ENCODE measurements at regions not wholly inside any gene's neighbourhood (a gene's known extent, or its start where the extent isn't known, plus 50 kb on each side); places are given as distances from the start of the nearest gene placed in this dataset.
A peak's percentile ranks its signal among the peaks of the same experiment; 100 is the strongest.

DNA sequence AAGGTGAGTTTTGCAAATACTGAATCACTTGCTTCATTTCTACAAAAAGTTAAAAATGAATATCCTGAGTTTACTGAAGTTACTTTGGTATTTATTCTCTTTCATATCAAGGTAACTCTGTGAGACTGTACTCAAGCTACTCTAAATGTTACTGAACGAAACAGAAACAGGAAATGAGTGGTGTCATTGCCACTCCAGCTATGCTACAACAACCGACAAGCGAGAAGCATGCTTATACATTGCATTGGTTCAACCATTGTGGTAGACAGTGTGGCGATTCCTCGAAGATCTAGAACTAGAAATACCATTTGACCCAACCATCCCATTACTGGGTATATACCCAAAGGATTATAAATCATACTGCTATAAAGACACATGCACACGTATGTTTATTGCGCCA lies 313.2 kb upstream of the THBS1 start:
- no peak for DNase-seq (ENCODE audit: low spot score)

DNA sequence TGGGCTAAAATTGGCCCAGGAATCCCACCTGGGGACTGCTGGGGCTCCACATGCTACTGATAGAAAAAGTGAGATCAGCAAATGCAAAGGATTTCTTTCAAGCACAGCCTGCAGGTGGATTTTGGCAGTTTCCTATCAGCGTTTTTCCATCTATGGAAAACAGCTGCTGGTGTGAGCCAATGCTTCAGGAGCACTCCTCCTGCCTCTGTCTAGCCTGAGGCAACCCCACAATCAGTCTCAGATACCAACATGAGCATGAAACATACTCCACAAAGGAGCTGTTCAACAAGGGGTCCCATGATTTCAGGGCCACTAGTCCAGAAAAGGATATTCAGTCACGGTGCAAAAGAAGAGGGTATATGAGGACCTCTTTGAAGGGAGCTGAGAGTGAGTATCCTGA lies 311.5 kb upstream of the THBS1 start:
- no peak for DNase-seq (ENCODE audit: low spot score)

DNA sequence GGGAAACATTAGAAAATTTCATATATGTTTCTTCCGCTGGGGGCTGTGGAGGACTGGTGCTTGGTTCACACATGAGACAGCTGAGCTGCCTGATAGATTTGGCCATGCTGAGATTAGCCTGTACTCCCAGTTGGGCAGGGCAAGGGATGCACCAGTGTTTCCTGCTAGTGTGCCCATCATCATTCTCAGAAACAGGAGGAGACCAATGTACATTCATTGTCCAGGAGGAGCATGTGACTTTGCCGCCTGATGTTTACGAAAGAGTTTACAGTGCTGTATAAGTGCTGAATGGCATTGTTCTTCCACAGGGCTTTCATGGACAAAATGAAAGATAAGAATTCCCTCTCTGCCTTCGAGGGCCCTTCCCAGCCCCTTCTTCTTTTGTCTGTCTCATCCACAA lies 311.1 kb upstream of the THBS1 start:
- no peak for DNase-seq (ENCODE audit: low spot score)

DNA sequence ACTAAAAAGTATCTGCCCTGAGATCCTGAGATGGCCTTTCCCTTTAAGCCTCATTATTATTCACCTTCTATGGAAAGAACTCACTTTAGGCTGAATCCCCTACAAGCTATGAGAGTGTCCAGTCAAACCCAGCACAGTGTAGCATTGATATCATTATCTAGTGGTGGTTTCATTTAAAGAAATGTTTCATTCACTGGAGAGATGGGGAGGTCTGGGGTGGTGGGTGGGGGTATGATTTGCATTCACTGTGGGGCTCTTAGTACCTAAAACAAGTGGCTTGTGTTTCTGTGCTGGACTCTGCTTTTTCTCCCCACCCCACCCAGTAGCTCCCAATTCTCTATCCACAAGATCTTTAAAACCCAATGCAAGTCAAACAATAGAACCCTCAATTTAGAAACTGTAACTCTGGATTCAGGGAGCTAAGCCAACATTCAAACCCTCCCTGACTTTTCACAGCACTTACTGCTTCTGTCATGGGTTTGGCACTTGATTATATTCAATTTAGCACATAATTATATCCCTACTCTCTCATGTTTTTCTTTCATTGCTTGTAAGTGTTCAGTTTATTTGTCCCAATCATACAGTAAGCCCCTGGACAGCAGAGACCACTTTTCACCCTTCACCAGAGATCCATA lies 310.5 kb upstream of the THBS1 start:
- no peak for DNase-seq (ENCODE audit: low spot score)

DNA sequence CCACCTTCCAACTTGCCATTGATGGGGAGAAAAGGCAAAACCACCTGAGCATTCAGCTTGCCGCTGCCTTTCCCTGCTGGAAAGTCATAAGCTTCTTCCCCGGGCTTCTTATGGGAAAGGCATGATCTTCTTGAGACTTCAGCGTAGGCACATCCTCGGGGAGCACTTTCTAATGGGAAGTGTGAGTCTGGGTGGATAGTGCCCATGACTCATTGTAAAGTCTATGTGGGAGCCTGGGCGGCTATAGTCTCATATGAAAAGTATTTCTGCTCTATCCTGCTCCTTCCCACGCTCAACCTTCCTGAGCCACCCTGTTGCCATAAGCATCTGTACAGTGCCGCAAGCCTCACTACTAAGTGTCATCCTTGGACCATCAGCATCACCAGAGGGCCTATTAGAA lies 309.9 kb upstream of the THBS1 start:
- DNase-seq (ENCODE audit: low spot score): no peak

DNA sequence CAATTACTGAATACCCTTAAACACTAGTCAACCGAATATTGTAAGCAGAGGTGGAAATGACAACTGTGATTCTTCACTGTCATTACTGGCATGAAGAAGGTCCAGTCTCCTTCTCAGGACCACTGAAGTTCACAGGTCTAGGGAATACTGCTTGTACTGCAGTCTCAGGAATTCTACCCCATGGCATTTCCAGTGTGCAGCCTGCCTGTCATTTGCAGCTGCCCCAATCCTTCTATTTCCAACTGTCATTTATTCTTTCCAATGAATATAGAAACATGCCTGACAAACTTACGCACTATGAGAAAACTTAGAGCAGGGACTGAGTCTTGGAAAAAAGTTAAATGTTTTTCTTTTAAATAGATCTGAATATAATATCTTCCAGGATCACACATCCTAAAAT lies 308.0 kb upstream of the THBS1 start:
- DNase-seq (ENCODE audit: low spot score): no peak

DNA sequence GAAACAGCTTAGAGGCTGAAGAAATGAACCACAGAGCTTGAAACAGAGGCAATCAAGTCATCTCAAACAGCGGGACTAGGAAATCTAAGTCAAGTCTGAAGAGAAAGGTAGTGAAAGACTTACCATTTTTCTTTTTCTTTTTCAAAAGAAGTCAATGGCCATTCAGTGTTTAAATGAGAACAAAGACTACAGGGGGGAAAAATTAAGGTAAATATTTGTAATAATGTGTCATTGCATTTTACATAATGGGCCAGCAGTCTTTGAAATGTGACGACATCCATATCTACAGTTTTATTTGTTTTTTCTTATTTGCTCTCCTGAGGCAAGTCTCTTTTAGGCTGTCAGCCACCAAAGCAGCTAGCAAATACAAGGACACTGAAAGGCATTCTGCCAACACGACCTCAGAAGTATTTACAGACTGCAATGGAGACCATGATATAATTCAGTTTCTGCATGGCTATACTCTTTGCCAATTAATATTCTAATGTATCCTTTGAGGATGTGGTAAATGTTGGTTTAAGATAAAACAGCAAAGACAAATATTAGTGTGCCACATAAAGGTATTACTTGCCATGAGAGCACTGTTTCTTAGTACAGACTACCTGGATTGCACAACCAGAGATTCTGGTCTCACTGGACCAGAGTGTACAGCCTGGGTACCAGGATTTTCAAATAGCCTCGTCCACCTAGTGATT lies 307.0 kb upstream of the THBS1 start:
- DNase-seq (ENCODE audit: low spot score): peak; percentile 94

DNA sequence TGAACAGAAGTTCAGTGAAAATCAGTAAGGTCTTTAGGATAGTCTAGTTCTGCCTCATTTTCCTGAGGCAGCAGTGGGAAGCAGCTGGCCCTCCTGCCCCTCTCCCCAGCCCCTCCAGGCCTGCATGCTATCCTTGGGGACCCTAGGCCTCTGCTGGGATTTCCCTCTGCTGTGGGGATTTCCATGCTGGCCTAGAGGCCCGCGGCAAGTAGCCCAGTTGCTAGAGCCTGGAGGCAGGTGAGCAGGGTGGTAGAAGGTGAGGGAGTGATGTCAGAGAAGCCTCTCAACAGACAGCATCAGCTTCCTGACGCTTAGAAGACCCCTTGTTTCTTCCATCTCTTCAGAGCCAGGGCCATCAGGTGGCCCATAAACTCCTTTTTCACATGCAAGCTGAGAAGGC lies 305.8 kb upstream of the THBS1 start:
- no peak for DNase-seq (ENCODE audit: low spot score)

DNA sequence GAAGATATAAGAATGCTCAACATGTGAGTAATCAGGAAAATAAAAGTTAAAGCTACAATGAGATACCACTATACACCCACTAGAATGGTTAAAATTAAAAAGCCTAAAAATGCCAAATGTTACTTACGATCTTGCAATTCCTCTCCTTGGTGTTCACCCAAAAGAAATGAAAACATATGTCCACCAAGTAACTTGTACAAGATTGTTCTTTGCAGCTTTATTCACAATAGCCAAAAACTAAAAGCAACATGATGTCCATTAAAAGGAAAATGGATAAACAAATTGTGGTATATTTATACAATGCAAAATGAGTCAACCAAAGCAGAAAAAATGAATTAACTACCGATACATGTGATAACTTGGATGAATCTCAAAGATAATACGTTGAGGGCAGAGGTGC lies 301.6 kb upstream of the THBS1 start:
- no peak for DNase-seq (ENCODE audit: low spot score)

DNA sequence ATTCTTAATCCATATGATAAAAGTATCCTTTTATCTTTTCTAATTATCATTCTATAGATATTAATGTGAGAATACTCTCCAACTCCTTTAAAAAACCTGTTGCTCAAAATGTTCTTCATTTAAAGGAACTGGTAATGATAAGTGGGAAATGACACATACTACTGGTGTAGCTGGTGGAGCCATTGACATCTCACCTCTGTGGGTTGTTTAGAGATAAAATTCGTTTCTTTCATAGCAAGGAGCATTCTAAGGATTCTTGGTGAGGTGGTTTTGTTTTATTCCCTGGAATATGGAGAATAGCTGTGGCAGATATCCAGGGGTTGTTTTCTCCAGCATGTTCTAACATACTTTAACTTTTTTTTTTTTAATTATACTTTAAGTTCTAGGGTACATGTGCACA lies 299.8 kb upstream of the THBS1 start:
- no peak for DNase-seq (ENCODE audit: low spot score)

DNA sequence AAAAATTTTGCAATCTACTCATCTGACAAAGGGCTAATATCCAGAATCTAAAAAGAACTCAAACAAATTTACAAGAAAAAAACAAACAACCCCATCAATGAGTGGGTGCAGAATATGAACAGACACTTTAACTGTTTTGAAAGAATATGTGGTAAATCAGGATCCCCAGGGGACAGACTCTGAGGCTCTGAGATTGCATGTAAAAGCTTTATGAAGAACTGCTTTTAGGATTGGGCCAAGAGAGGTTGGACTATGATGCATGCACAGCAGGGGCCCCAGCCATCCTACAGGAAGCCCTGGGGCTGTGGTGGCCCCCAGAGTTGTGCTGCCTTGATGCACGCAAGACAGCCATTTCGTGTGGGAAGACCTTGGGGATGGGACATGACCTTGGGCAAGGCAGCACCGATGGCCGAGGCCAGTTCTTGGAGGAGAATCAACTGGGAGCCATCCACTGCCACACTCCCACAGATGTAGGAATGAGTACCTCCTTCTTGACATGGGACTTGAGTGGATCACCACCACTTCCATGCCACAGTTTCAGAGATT lies 298.1 kb upstream of the THBS1 start:
- DNase-seq (ENCODE audit: low spot score): no peak

DNA sequence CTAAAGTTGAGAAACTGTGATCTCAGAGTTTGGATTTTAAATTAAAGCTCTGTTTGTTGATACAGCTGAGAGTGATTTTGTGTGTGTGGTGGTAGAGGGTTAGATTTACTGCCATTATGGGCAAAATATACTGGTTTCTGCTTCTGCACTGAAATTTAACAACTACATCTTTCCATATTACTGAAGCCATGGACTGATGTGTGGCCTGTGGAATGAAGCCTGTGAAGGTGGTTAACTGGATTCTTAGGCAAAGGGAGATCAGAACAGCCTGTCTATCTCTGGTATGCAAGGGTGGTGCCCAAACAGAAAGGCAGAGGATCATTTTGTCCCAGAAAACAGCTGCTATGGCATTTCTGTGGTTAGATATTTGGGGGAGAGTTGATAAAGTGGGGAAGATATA lies 297.3 kb upstream of the THBS1 start:
- DNase-seq (ENCODE audit: low spot score): no peak

DNA sequence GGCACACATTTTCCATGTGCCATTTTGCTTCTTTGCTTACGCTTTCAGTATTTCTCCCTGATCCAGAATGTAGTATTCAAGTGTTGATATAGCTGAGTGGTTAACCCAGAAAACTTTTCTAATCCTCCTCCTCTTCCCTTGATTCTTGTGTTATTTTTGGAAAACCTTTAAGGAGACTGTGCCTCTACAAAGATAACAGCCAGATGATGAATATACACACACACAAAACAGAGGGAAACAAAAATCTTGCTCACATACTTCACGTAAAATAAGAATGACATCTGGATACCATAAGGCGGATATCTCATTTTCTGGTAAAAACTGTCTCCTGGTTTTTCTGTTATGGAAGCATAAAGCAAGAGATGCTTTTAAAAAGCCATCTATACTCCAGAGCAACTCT lies 295.8 kb upstream of the THBS1 start:
- no peak for DNase-seq (ENCODE audit: low spot score)

DNA sequence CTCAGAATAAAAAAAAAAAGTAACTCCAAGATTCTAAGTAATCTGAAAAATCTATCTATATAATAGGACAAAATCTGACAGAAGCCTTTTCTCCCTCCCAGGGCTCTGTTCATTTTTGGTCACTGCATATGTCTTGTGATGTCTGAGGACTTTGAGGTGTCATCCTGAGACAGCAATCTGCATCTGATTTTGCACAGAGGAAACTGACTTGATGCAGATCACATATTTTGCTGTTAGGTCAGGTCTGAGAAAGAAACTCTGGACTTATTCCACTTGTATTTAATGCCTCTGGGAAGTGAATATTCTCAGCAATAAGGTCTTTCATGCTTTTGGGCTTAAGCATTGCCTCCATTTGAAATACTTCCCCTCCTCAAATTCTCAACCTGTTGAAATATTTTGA lies 295.2 kb upstream of the THBS1 start:
- DNase-seq (ENCODE audit: low spot score): no peak

DNA sequence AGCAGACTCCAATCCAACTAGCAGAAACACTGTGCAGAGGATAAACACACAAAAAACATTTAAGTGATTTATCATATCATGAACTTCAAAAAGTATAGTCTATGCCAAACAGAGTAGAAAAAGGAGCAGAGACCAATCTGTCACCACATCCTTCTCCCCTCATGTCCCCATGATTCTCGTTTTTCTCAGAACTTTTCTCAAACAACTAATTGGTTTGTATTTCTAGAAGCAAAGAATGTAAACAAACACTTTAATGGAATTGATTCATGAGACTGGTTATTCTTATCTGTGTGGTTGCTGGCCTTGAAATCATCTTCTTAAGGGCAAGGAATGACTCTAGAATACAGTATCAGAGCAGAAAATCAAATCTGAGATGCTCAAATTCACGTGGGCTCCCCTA lies 294.2 kb upstream of the THBS1 start:
- no peak for DNase-seq (ENCODE audit: low spot score)

DNA sequence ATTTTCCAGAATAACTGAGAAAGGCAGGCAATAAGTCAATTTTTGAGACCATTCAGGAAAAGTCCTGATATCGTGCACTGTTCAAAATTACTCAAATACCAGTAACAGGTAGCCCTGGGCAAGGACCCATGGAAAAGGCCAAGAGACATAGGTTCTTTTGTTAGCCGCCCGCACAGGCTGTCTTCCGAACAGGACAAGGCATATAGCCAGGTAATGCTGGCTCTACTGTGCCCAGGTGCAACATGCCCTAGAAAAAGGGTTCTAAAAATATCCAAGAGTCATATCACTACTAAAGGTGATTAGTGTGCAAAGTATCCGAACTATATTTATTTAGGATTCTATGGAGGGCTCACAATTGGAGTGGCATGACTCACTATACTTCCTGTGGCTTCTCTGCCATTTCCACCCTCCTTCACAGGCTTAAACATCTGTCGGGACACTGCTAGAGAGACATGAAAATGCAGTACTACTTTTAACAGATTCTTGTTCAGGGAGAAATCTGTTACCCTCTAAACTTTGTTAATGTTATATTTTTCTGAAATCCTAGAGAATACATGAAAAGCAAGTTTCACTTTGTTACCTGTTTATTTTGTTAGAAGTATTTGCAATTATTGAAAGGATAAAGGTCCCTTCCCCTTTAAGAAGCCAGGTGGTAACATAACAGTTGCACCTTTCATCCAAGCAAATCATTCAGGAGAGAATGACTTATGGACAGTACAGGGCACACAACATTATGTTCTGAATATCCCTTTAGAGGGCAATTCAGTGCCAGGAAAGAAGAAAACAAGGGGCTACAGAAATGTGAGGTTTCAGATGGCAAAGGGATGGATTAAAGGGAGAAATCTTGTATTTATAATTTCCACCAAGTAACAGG lies 293.3 kb upstream of the THBS1 start:
- DNase-seq (ENCODE audit: low spot score): no peak

DNA sequence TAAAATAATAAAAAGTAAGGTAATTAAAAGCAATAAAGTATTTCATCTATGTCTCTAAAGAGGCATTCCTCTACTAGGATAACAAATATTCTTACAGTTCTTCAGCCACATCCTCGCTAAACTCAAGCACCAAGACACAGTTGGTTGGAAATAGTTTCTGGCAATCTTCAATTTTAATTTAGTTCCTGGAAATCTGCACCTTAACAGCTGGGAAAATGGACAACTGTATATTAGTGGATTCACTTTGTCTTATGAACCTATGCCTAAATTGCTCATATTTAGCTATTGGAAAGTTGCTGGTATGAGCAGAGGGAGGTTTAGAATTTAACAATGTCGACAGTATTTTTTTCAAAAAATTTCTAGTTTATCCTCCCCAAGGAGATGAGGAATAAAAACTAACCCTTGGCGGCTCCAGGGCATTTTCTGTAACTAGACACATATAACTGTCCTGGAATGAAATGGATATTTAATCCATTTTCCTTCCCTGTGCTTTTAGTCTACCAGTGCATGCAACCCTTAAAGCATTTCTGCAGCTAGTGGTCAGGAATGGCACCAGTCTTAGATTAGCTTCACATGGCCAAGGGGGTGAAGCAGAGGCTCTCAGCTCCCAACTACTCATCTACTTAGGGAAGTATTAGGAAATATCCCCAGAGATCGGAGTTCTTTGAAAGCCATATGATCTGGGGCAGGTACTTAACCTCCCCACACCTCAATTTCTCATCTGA lies 290.0 kb upstream of the THBS1 start:
- no peak for DNase-seq (ENCODE audit: low spot score)

DNA sequence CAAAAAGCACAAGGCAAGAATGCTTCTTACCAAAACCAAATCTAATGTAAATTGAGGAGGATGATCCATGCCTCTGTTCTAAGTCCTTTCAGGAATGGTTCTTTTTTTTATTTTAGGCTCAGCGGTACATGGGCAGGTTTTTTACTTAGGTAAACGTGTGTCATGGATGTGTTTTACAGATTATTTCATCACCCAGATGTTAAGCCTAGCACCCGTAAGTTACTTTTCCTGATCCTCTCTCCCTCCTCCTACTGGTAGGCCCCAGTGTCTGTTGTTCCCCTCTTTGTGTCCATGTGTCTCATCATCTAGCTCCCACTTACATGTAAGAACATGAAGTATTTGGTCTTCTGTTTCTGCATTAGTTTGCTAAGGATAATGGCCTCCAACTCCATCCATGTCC lies 289.2 kb upstream of the THBS1 start:
- no peak for DNase-seq (ENCODE audit: low spot score)

DNA sequence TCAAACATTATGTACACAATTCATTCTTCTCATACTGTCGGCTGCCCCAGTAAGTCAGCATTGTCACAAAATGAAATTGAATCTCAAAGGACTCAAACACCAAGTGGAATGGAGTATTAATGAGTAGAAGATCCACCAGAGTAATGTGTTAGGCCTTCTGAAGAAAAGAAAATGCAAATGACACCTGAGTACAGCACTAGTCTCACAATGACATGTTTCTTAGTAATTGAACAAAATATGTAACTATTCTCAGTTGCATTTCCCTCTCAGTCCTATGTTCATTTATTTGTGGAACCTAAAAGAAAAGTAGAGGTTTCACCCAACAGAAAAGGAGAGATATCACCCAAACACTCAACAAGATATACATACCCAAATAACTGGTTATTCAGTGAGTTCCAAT lies 283.9 kb upstream of the THBS1 start:
- DNase-seq (ENCODE audit: low spot score): no peak

DNA sequence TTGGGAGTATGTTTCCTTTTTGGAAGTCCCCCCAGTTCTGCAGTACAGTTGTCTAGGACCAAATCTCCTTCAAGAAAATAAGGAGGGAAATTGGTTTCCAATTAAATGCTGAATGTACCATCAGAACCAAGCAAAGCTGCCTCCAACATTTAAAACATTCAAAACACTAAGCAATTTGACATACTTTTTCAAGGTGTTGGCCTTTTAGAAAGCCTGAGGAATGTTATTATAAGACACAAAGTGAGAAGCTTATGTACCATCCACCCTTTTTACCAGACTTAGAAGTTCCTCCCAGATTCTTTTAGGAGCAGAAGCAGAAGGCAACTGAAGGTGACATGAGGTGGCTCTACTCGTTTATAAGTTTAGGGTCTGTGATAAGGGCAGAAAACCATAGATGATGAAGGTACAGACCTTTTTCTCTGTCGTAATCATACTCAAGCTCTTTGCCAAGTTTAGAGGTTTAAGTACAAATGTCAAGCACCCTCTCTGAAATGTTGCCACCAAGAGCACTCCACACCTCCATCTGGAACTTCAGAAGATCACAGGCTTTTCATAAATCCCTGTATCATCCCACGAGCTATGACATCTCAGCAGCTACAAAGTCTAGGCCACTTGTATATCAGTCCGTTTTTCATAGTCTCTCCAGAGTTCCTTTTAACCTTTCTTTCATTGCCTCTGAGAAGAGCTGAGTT lies 282.5 kb upstream of the THBS1 start:
- DNase-seq (ENCODE audit: low spot score): no peak

Measured in HT-29 (cell line).